ENCODE measurements at regions not wholly inside any gene's neighbourhood (a gene's known extent, or its start where the extent isn't known, plus 50 kb on each side); places are given as distances from the start of the nearest gene placed in this dataset.
"Not testable (repeated sequence)": the region's sequence is repeated elsewhere in the genome, so short reads cannot be mapped to it uniquely, and the experiment has no call there.

DNA sequence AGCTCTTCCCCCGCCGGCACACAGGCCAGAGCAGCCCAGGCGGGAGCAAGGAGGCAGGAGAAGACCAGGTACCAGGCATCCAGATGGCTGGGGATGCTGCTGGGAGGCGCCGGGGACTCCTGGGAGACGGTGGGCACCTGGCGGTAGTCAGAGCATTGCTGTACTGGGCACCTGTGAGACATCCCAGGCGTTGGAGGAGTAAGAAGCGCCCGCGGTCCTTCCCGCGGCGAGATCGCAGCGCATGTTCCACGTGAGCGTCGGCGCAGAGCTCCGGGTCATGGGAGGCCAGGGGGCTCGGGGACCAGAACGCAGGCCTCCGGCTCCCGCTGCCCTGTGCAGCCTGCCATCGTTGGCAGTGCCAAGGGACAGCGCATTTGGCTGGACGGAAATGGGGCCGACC lies 293.7 kb upstream of the CDYL start:
- WGBS (ENCODE audit: insufficient coverage): 98% methylated on average over 29 of the region's 29 CpGs
- Histone ChIP-seq H3K4me3 (ENCODE audit: low read depth, low read length) (no peak overlapping the region), H3K27me3 (ENCODE audit: control insufficient read depth, insufficient read depth, low read length) (no peaks in the 10 kb centered on the region), H3K9me3 (ENCODE audit: control insufficient read depth, insufficient read depth, low read length) (no peaks in the 10 kb centered on the region), H3K27ac (ENCODE audit: low read depth, low read length) (no peak overlapping the region), H3K36me3 (ENCODE audit: control insufficient read depth, insufficient read depth, low read length) (no peaks in the 10 kb centered on the region), H3K4me1 (ENCODE audit: control insufficient read depth, insufficient read depth, low read length) (peaks cover 10% of the 10 kb centered on the region)
- no peak for DNase-seq (ENCODE audit: low read depth in 4 of 6, low spot score in 6 of 6)

DNA sequence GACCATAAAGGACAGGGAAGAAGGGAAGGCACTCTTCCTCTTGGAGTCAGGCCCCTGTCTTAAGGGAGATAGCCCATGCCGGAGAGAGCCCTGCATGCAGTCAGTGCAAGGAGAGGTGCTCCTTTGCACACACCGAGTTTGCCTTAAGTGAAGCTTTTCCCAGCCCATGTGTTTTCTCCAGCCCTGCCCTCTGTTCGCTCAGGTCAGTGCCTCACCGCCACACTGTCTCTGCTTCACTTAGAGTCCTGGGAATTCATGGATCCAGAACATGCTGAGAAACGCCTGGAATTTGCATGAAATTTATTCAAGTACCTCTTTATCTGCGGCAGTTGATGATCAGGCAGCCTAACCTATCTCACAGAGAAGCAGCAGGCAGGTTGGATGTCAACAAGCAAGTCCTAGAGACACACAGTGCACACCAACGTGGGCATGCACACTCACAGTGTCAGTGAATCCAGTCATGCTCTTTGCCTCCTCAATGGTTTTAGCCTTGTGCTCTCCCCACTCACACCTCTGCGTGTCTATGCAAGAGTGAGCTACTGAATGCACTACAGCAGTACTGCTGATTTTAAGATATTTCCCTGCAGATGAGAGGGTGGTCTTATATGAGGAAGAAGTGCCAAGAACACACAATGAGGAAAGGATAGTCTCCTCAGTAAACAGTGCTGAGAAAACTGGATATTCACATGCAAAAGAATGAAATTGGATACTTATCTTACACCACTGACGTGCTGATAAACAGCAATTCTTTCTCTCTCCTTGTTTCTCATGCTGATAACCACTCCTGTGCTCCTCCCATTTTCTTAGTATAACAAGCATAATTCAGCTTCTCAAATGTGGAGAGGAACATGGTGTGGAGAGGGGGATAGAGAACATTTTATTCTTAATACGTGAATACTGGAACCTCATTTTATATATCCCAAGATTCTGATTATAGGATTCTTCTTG lies 295.1 kb upstream of the CDYL start:
- Histone ChIP-seq H3K4me3 (ENCODE audit: low read depth, low read length) (no peak overlapping the region), H3K27ac (ENCODE audit: low read depth, low read length) (no peak overlapping the region), H3K9me3 (ENCODE audit: control insufficient read depth, insufficient read depth, low read length) (no peaks in the 10 kb centered on the region), H3K36me3 (ENCODE audit: control insufficient read depth, insufficient read depth, low read length) (no peaks in the 10 kb centered on the region), H3K4me1 (ENCODE audit: control insufficient read depth, insufficient read depth, low read length) (peaks cover 3% of the 10 kb centered on the region), H3K27me3 (ENCODE audit: control insufficient read depth, insufficient read depth, low read length) (no peaks in the 10 kb centered on the region)
- WGBS (ENCODE audit: insufficient coverage): 51% methylated on average over 7 of the region's 10 CpGs
- peak in 1 of 6 donors; percentile 43 for DNase-seq (ENCODE audit: low read depth in 4 of 6, low spot score in 6 of 6)

DNA sequence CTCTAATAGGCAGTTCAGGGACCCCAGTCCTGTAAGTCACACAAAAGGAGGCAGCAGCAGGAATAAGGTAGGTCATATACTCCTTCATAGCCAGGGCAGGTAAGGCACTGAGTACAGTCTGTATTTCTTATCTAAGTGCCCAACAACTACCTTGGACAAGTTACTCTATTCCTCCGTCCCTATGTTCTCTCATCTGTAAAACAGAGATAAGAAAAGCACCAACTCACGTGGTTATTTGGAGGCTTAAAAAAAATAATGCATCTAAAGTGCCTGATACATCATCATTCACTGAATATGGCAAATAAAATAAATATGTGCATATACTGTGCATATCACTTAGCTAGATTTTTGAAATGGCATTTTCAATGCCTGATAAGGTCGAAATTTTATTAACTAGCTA lies 298.1 kb upstream of the CDYL start:
- no peak for DNase-seq (ENCODE audit: low read depth in 4 of 6, low spot score in 6 of 6)
- no CpG with 5 or more reads among the region's 3 CpGs for WGBS (ENCODE audit: insufficient coverage)
- H3K27ac ChIP-seq (ENCODE audit: low read depth, low read length): no peak overlapping the region
- H3K27me3 ChIP-seq (ENCODE audit: control insufficient read depth, insufficient read depth, low read length): no peaks in the 10 kb centered on the region
- H3K9me3 ChIP-seq (ENCODE audit: control insufficient read depth, insufficient read depth, low read length): no peaks in the 10 kb centered on the region
- no peaks in the 10 kb centered on the region for H3K36me3 ChIP-seq (ENCODE audit: control insufficient read depth, insufficient read depth, low read length)
- no peaks in the 10 kb centered on the region for H3K4me1 ChIP-seq (ENCODE audit: control insufficient read depth, insufficient read depth, low read length)
- no peak overlapping the region for H3K4me3 ChIP-seq (ENCODE audit: low read depth, low read length)

DNA sequence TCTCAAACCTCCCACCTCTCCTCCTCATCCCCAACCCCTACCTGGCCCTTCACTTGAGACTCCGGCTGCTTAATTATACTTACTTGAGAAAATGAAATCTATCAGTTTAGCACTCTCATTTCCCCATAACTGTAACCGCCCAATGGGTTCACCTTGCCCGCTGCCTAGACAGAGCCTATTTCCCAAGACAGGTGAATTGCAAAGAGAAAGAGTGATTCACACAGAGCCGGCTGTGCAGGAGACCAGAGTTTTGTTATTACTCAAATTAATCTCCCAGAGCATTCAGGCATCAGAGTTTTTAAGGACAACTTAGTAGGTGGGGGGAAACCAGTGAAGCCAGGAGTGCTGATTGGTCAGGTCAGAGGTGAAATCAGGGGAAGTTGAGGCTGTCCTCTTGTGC lies 301.4 kb upstream of the CDYL start:
- no peak for DNase-seq (ENCODE audit: low read depth in 4 of 6, low spot score in 6 of 6)
- H3K4me1 ChIP-seq (ENCODE audit: control insufficient read depth, insufficient read depth, low read length): no peaks in the 10 kb centered on the region
- no peaks in the 10 kb centered on the region for H3K36me3 ChIP-seq (ENCODE audit: control insufficient read depth, insufficient read depth, low read length)
- peaks cover 4% of the 10 kb centered on the region for H3K9me3 ChIP-seq (ENCODE audit: control insufficient read depth, insufficient read depth, low read length)
- no peaks in the 10 kb centered on the region for H3K27me3 ChIP-seq (ENCODE audit: control insufficient read depth, insufficient read depth, low read length)
- H3K4me3 ChIP-seq (ENCODE audit: low read depth, low read length): no peak overlapping the region
- no peak overlapping the region for H3K27ac ChIP-seq (ENCODE audit: low read depth, low read length)
- 100% methylated on average over 2 of the region's 4 CpGs for WGBS (ENCODE audit: insufficient coverage)

DNA sequence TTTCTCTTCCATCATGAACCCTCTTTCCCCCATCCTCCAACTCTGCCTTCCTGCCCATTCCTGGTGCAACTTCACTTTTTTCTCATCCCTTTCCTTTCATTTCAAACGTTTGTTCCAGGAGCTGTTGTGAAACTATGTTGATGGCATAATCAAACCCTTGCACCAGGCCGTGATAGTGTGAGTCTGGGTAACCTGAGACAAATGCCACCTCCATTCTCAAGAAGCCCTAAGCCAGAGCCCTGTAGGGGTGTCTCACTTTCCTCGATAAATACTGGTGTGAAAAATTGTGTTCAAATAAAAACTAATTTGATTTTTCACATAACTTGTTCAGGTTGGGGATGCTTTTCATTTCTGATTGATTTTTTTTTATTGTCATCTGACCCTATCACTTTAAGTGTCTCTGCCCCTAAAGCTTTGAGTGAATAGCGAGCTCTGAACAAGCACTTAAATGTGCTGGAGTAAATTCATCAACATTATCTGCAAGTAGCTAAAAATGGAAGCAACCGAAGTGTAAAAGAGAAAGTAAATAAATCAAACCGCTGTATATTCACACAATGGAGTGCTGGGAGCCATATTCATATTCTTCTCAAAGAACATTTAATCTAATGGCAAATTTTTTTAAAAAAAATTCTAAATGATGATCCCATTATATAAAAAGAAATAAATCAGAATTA lies 303.1 kb upstream of the CDYL start:
- Histone ChIP-seq H3K4me3 (ENCODE audit: low read depth, low read length) (no peak overlapping the region), H3K9me3 (ENCODE audit: control insufficient read depth, insufficient read depth, low read length) (peaks cover 4% of the 10 kb centered on the region), H3K4me1 (ENCODE audit: control insufficient read depth, insufficient read depth, low read length) (no peaks in the 10 kb centered on the region), H3K27me3 (ENCODE audit: control insufficient read depth, insufficient read depth, low read length) (no peaks in the 10 kb centered on the region), H3K36me3 (ENCODE audit: control insufficient read depth, insufficient read depth, low read length) (no peaks in the 10 kb centered on the region), H3K27ac (ENCODE audit: low read depth, low read length) (no peak overlapping the region)
- DNase-seq (ENCODE audit: low read depth in 4 of 6, low spot score in 6 of 6): no peak
- no CpG with 5 or more reads among the region's 6 CpGs for WGBS (ENCODE audit: insufficient coverage)

DNA sequence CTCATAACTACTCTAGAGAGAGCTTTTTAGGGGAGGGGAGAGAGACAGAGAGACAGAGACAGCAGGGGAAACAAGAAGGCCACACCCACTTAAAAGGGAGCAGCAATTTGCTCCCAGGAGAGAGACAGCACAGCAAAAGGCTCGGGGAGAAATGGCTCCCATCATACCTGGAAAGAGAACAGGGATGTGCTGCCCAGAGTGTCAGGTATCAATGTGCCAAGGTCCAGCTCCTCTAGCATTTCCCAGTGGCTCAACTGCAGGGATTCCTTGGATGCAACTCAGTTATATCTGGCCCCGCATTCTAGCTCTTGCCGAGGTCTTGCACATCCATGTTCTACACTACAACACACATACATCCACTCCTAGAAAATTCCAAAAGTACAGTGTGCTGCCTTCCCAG lies 304.0 kb upstream of the CDYL start:
- no peaks in the 10 kb centered on the region for H3K4me1 ChIP-seq (ENCODE audit: control insufficient read depth, insufficient read depth, low read length)
- H3K27me3 ChIP-seq (ENCODE audit: control insufficient read depth, insufficient read depth, low read length): no peaks in the 10 kb centered on the region

DNA sequence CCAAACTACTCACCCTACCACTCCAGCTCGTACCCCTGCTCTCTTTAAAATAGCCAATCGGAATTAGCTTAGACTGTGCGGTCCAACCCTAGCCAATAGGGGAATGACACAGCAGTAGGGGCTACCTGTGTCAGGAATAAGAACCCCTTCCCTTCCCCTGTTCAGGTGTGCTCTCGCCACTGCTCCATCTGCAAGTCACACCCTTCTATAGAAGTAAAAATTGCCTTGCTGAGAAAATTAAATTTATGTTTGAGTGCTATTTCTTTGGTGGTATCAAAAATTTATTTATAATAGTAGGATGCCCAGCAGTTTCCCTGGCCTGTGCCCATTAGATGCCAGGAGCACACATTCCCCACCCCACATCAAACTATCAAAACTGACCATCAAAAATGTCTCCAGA lies 304.7 kb upstream of the CDYL start:
- not testable (repeated sequence) for H3K27me3 ChIP-seq (ENCODE audit: control insufficient read depth, insufficient read depth, low read length); DNase-seq (ENCODE audit: low read depth in 4 of 6, low spot score in 6 of 6); H3K9me3 ChIP-seq (ENCODE audit: control insufficient read depth, insufficient read depth, low read length); H3K36me3 ChIP-seq (ENCODE audit: control insufficient read depth, insufficient read depth, low read length); H3K27ac ChIP-seq (ENCODE audit: low read depth, low read length); H3K4me3 ChIP-seq (ENCODE audit: low read depth, low read length); H3K4me1 ChIP-seq (ENCODE audit: control insufficient read depth, insufficient read depth, low read length)
- 93% methylated on average over 3 of the region's 4 CpGs for WGBS (ENCODE audit: insufficient coverage)

More for the DNA sequence above, 304.0 kb upstream of the CDYL start:
- Histone ChIP-seq H3K4me3 (ENCODE audit: low read depth, low read length) (no peak overlapping the region), H3K36me3 (ENCODE audit: control insufficient read depth, insufficient read depth, low read length) (no peaks in the 10 kb centered on the region), H3K9me3 (ENCODE audit: control insufficient read depth, insufficient read depth, low read length) (peaks cover 4% of the 10 kb centered on the region), H3K27ac (ENCODE audit: low read depth, low read length) (no peak overlapping the region)
- DNase-seq (ENCODE audit: low read depth in 4 of 6, low spot score in 6 of 6): no peak
- WGBS (ENCODE audit: insufficient coverage): 95% methylated on average over 3 of the region's 3 CpGs

DNA sequence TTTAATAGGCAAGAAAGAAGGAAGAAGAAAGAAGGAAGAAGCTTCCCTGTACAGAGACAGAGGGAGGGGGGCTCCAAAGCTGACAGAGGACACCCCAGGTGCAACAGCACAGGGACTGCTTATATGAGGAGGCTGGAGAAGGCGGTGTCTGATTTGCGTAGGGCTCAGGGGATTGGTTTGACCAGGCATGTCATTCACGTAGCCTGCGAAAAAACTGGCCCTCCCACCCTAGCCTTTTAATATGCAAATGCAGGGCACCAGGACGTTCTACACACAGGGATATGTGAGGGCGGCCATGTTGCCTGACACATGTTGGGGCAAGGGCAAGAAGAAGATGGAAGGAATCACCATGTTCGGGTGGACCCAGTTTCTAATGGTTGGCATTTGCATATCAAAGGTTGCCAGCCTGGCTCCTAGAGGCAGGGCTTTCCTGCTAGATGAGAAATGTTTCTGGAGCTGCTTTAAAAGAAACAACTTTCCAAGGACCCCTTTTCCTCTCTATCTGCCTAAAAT lies 305.4 kb upstream of the CDYL start:
- Histone ChIP-seq H3K9me3 (ENCODE audit: control insufficient read depth, insufficient read depth, low read length) (peaks cover 4% of the 10 kb centered on the region), H3K4me1 (ENCODE audit: control insufficient read depth, insufficient read depth, low read length) (peaks cover 4% of the 10 kb centered on the region), H3K4me3 (ENCODE audit: low read depth, low read length) (no peak overlapping the region), H3K27me3 (ENCODE audit: control insufficient read depth, insufficient read depth, low read length) (no peaks in the 10 kb centered on the region), H3K36me3 (ENCODE audit: control insufficient read depth, insufficient read depth, low read length) (no peaks in the 10 kb centered on the region), H3K27ac (ENCODE audit: low read depth, low read length) (no peak overlapping the region)
- 70% methylated on average over 4 of the region's 7 CpGs for WGBS (ENCODE audit: insufficient coverage)
- DNase-seq (ENCODE audit: low read depth in 4 of 6, low spot score in 6 of 6): no peak

DNA sequence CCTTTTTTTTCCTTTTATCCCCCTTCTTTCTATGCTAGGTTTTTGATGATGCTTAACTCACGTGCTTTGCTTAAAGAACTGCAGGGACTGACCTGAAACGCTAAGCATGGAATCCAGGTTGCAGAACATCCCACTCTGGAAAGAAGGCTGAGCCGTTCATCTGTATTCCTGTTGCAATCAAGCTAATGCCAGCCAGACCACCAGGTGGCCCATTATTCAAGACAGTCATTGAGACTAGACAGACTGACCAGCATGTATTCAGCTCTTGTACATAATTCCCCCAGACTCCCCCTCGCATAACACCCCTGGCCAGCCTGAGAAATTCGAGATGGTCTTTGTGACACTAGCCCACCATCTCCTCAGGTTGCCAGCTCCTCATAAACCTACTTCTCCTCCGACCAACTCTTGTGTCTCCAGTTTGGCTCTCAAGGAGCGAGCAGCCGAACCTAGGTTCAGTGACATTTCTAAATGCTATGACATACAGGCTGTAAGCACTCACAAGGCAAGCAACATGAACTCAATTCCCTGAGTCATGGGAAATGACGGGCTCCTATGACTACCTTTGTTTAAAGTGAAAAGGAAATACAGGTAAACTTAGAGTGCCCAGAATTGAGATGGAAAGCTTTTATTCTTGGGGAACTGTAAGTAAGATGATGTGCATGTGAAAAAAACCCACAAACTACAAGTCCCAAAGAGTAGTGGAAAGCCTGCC lies 309.3 kb upstream of the CDYL start:
- peaks cover 2% of the 10 kb centered on the region for H3K27me3 ChIP-seq (ENCODE audit: control insufficient read depth, insufficient read depth, low read length)
- H3K4me3 ChIP-seq (ENCODE audit: low read depth, low read length): no peak overlapping the region
- peaks cover 4% of the 10 kb centered on the region for H3K9me3 ChIP-seq (ENCODE audit: control insufficient read depth, insufficient read depth, low read length)
- no peak overlapping the region for H3K27ac ChIP-seq (ENCODE audit: low read depth, low read length)
- peak in 2 of 6 donors; percentile 9 to 14 for DNase-seq (ENCODE audit: low read depth in 4 of 6, low spot score in 6 of 6)
- H3K4me1 ChIP-seq (ENCODE audit: control insufficient read depth, insufficient read depth, low read length): peaks cover 4% of the 10 kb centered on the region
- H3K36me3 ChIP-seq (ENCODE audit: control insufficient read depth, insufficient read depth, low read length): no peaks in the 10 kb centered on the region
- WGBS (ENCODE audit: insufficient coverage): 58% methylated on average over 8 of the region's 9 CpGs

Measured in spinal cord (tissue), 9 donors.